HEK293 (cell line): ENCODE measurements at regions not wholly inside any gene's neighbourhood (a gene's known extent, or its start where the extent isn't known, plus 50 kb on each side); places are given as distances from the start of the nearest gene placed in this dataset.

Source experiments
- CTCF ChIA-PET: fragments of 350-600 bp; formaldehyde crosslinking; extraction: SDS; loops from one replicate; lab custom pipeline; 2021; ENCODE audit warnings: antibody characterized with exemption; lab: Yijun Ruan, JAX
- POLR2A ChIA-PET: fragments of 300-600 bp; formaldehyde crosslinking; extraction: SDS; loops from one replicate; lab custom pipeline; 2020; ENCODE audit warnings: antibody characterized with exemption, inconsistent platforms; lab: Yijun Ruan, JAX
- H3K27ac ChIP-seq: fragments of 200-500 bp; sonication (Bioruptor generic); 2 replicates; pipeline ENCODE4 v1.5.1; 2014; ENCODE audit warnings: low read depth, low read length, control low read depth, inconsistent platforms; ENCODE audit errors: extremely low read depth
- H3K36me3 ChIP-seq, 2 experiments: fragments of 200-500 bp in 1 of 2; sonication (Bioruptor generic) in 1 of 2; 1 replicate in 1 of 2; 2 replicates in 1 of 2; pipeline ENCODE4 v1.5.1; 2014 to 2017; ENCODE audit warnings: inconsistent platforms in 2 of 2, low read length in 2 of 2; ENCODE audit not compliant: control insufficient read depth in 2 of 2, insufficient read depth in 1 of 2
- H3K4me1 ChIP-seq: fragments of 200-500 bp; sonication (Bioruptor generic); 2 replicates; pipeline ENCODE4 v1.5.1; 2014; ENCODE audit warnings: mild to moderate bottlenecking, low read length, inconsistent platforms; ENCODE audit not compliant: control insufficient read depth, insufficient read depth
- H3K4me3 ChIP-seq: 2 replicates; pipeline ENCODE4 v1.5.1; 2011; ENCODE audit warnings: low read depth, mild to moderate bottlenecking, control low read depth, low read length, moderate library complexity
- H3K9me3 ChIP-seq: fragments of 200-500 bp; sonication (Bioruptor generic); 2 replicates; pipeline ENCODE4 v1.5.1; 2014; ENCODE audit warnings: low read depth, low read length, inconsistent platforms; ENCODE audit not compliant: control insufficient read depth, insufficient read depth
- GLI4 ChIP-seq: fragments of 450-650 bp; formaldehyde crosslinking; IDR thresholded peaks from 2 replicates; pipeline ENCODE4 v1.5.1; 2016; ENCODE audit warnings: missing biosample characterization, missing genetic modification characterization
- GLIS2 ChIP-seq: fragments of 450-650 bp; formaldehyde crosslinking; IDR thresholded peaks from 2 replicates; pipeline ENCODE4 v1.5.1; 2016; ENCODE audit warnings: missing biosample characterization, missing genetic modification characterization
- OVOL3 ChIP-seq: fragments of 450-650 bp; formaldehyde crosslinking; IDR thresholded peaks from 2 replicates; pipeline ENCODE4 v1.5.1; 2016; ENCODE audit warnings: missing biosample characterization, missing genetic modification characterization
- REPIN1 ChIP-seq: fragments of 450-650 bp; formaldehyde crosslinking; IDR thresholded peaks from 2 replicates; pipeline ENCODE4 v1.5.1; 2017; ENCODE audit warnings: missing biosample characterization, missing genetic modification characterization, low read depth
- WT1 ChIP-seq: fragments of 450-650 bp; formaldehyde crosslinking; IDR thresholded peaks from 2 replicates; pipeline ENCODE4 v1.5.1; 2016; ENCODE audit warnings: missing biosample characterization, missing genetic modification characterization
- ZNF274 ChIP-seq, 2 experiments: fragments of 200-500 bp in 1 of 2; fragments of 450-650 bp in 1 of 2; sonication (Bioruptor generic) in 1 of 2; formaldehyde crosslinking in 1 of 2; IDR thresholded peaks; 2 replicates each; pipeline versions ENCODE4 v1.5.1 to v1.6.1; 2014 to 2016; ENCODE audit warnings: borderline replicate concordance in 1 of 2, inconsistent platforms in 1 of 2, low read length in 1 of 2, missing biosample characterization in 1 of 2, missing genetic modification characterization in 1 of 2
- ZNF311 ChIP-seq: fragments of 450-650 bp; formaldehyde crosslinking; IDR thresholded peaks from 2 replicates; pipeline ENCODE4 v1.5.1; 2017; ENCODE audit warnings: missing biosample characterization, missing genetic modification characterization, borderline replicate concordance
- ZNF324 ChIP-seq: fragments of 450-650 bp; formaldehyde crosslinking; IDR thresholded peaks from 2 replicates; pipeline ENCODE4 v1.5.1; 2016; ENCODE audit warnings: missing biosample characterization, missing genetic modification characterization
- ZNF561 ChIP-seq: fragments of 450-650 bp; IDR thresholded peaks from 2 replicates; pipeline ENCODE4 v1.5.1; 2018; ENCODE audit warnings: missing biosample characterization, missing genetic modification characterization, borderline replicate concordance
- TF ChIP-seq, protein P1 (sequence below): fragments of 450-650 bp; formaldehyde crosslinking; IDR thresholded peaks from 2 replicates; pipeline ENCODE4 v1.5.1; 2016; ENCODE audit warnings: missing biosample characterization, missing genetic modification characterization, low read depth
- TF ChIP-seq, protein P2 (sequence below): fragments of 450-650 bp; formaldehyde crosslinking; IDR thresholded peaks from 2 replicates; pipeline ENCODE4 v1.5.1; 2016; ENCODE audit warnings: missing biosample characterization, missing genetic modification characterization, borderline replicate concordance
- TF ChIP-seq, protein P3 (sequence below): fragments of 450-650 bp; formaldehyde crosslinking; IDR thresholded peaks from 2 replicates; pipeline ENCODE4 v1.5.1; 2016; ENCODE audit warnings: missing biosample characterization, missing genetic modification characterization
- TF ChIP-seq, protein P4 (sequence below): fragments of 450-650 bp; IDR thresholded peaks from 2 replicates; pipeline ENCODE4 v1.5.1; 2018; ENCODE audit warnings: missing biosample characterization, mild to moderate bottlenecking, missing genetic modification characterization
- TF ChIP-seq, protein P5 (sequence below): fragments of 450-650 bp; formaldehyde crosslinking; IDR thresholded peaks from 2 replicates; pipeline ENCODE4 v1.5.1; 2016; ENCODE audit warnings: missing biosample characterization, missing genetic modification characterization, borderline replicate concordance
- TF ChIP-seq, protein P6 (sequence below): fragments of 450-650 bp; formaldehyde crosslinking; IDR thresholded peaks from 2 replicates; pipeline ENCODE4 v1.5.1; 2017; ENCODE audit warnings: missing biosample characterization, missing genetic modification characterization

DNA sequence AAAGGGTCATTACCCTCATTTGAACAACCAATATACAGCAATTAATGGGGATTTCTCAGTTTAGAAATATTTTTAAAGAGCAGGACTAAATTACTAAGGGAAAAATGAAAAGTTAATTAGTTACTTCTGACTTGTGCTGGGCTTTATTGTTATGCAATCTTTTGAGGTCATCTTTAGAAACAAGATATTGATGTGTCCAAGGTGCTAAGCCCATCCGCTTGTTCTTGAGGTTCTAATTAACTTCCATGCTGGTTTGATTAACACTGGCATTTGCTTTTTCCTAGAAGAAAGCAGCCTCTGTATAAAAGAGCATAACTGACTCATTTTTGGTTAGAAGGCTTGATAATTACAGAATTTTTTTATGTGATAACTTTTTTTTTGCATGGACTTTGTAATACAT is 256.5 kb upstream of the AGTR1 start:
- POLR2A ChIA-PET, result no interaction called here
- CTCF ChIA-PET, result no interaction called here

DNA sequence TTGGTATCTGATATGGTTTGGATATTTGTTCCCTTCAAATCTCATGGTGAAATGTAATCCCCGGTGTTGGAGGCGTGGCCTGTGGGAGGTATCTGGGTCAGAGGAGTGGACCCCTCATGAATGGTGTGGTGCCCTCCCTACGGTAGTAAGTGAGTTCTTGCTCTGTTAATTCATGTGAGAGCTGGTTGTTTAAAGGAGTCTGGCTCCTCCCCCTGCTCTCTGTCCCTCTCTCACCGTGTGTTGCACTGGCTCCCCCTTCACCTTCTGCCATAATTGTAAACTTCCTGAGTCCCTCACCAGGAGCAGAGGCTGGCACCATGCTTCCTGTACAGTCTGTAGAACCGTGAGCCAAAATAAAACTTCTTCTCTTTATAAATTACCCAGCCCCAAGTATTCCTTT is 246.9 kb upstream of the AGTR1 start:
- H3K4me3 ChIP-seq, result no peak overlapping the region
- no peak overlapping the region for H3K27ac ChIP-seq
- POLR2A ChIA-PET, result no interaction called here
- H3K36me3 ChIP-seq, result no peaks in the 10 kb centered on the region
- CTCF ChIA-PET, result no interaction called here
- H3K9me3 ChIP-seq, result no peaks in the 10 kb centered on the region
- no peaks in the 10 kb centered on the region for H3K4me1 ChIP-seq
- TF ChIP-seq ZNF324 (tag by site-specific recombination) (no peak), WT1 (tag by site-specific recombination) (no peak), ZNF561 (tag by site-specific recombination) (no peak), REPIN1 (no peak), OVOL3 (tag by site-specific recombination) (no peak), GLI4 (tag by site-specific recombination) (no peak), GLIS2 (no peak), ZNF311 (tag by site-specific recombination) (no peak)
- TF ChIP-seq, protein P1, sequence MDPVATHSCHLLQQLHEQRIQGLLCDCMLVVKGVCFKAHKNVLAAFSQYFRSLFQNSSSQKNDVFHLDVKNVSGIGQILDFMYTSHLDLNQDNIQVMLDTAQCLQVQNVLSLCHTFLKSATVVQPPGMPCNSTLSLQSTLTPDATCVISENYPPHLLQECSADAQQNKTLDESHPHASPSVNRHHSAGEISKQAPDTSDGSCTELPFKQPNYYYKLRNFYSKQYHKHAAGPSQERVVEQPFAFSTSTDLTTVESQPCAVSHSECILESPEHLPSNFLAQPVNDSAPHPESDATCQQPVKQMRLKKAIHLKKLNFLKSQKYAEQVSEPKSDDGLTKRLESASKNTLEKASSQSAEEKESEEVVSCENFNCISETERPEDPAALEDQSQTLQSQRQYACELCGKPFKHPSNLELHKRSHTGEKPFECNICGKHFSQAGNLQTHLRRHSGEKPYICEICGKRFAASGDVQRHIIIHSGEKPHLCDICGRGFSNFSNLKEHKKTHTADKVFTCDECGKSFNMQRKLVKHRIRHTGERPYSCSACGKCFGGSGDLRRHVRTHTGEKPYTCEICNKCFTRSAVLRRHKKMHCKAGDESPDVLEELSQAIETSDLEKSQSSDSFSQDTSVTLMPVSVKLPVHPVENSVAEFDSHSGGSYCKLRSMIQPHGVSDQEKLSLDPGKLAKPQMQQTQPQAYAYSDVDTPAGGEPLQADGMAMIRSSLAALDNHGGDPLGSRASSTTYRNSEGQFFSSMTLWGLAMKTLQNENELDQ (tag by site-specific recombination), result no peak
- TF ChIP-seq, protein P2, sequence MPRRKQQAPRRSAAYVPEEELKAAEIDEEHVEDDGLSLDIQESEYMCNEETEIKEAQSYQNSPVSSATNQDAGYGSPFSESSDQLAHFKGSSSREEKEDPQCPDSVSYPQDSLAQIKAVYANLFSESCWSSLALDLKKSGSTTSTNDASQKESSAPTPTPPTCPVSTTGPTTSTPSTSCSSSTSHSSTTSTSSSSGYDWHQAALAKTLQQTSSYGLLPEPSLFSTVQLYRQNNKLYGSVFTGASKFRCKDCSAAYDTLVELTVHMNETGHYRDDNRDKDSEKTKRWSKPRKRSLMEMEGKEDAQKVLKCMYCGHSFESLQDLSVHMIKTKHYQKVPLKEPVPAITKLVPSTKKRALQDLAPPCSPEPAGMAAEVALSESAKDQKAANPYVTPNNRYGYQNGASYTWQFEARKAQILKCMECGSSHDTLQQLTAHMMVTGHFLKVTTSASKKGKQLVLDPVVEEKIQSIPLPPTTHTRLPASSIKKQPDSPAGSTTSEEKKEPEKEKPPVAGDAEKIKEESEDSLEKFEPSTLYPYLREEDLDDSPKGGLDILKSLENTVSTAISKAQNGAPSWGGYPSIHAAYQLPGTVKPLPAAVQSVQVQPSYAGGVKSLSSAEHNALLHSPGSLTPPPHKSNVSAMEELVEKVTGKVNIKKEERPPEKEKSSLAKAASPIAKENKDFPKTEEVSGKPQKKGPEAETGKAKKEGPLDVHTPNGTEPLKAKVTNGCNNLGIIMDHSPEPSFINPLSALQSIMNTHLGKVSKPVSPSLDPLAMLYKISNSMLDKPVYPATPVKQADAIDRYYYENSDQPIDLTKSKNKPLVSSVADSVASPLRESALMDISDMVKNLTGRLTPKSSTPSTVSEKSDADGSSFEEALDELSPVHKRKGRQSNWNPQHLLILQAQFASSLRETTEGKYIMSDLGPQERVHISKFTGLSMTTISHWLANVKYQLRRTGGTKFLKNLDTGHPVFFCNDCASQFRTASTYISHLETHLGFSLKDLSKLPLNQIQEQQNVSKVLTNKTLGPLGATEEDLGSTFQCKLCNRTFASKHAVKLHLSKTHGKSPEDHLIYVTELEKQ, result no peak
- TF ChIP-seq, protein P3, sequence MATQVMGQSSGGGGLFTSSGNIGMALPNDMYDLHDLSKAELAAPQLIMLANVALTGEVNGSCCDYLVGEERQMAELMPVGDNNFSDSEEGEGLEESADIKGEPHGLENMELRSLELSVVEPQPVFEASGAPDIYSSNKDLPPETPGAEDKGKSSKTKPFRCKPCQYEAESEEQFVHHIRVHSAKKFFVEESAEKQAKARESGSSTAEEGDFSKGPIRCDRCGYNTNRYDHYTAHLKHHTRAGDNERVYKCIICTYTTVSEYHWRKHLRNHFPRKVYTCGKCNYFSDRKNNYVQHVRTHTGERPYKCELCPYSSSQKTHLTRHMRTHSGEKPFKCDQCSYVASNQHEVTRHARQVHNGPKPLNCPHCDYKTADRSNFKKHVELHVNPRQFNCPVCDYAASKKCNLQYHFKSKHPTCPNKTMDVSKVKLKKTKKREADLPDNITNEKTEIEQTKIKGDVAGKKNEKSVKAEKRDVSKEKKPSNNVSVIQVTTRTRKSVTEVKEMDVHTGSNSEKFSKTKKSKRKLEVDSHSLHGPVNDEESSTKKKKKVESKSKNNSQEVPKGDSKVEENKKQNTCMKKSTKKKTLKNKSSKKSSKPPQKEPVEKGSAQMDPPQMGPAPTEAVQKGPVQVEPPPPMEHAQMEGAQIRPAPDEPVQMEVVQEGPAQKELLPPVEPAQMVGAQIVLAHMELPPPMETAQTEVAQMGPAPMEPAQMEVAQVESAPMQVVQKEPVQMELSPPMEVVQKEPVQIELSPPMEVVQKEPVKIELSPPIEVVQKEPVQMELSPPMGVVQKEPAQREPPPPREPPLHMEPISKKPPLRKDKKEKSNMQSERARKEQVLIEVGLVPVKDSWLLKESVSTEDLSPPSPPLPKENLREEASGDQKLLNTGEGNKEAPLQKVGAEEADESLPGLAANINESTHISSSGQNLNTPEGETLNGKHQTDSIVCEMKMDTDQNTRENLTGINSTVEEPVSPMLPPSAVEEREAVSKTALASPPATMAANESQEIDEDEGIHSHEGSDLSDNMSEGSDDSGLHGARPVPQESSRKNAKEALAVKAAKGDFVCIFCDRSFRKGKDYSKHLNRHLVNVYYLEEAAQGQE (tag by site-specific recombination), result no peak
- TF ChIP-seq, protein P4, sequence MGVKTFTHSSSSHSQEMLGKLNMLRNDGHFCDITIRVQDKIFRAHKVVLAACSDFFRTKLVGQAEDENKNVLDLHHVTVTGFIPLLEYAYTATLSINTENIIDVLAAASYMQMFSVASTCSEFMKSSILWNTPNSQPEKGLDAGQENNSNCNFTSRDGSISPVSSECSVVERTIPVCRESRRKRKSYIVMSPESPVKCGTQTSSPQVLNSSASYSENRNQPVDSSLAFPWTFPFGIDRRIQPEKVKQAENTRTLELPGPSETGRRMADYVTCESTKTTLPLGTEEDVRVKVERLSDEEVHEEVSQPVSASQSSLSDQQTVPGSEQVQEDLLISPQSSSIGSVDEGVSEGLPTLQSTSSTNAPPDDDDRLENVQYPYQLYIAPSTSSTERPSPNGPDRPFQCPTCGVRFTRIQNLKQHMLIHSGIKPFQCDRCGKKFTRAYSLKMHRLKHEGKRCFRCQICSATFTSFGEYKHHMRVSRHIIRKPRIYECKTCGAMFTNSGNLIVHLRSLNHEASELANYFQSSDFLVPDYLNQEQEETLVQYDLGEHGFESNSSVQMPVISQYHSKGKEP (tag by site-specific recombination), result no peak
- TF ChIP-seq, protein P5, sequence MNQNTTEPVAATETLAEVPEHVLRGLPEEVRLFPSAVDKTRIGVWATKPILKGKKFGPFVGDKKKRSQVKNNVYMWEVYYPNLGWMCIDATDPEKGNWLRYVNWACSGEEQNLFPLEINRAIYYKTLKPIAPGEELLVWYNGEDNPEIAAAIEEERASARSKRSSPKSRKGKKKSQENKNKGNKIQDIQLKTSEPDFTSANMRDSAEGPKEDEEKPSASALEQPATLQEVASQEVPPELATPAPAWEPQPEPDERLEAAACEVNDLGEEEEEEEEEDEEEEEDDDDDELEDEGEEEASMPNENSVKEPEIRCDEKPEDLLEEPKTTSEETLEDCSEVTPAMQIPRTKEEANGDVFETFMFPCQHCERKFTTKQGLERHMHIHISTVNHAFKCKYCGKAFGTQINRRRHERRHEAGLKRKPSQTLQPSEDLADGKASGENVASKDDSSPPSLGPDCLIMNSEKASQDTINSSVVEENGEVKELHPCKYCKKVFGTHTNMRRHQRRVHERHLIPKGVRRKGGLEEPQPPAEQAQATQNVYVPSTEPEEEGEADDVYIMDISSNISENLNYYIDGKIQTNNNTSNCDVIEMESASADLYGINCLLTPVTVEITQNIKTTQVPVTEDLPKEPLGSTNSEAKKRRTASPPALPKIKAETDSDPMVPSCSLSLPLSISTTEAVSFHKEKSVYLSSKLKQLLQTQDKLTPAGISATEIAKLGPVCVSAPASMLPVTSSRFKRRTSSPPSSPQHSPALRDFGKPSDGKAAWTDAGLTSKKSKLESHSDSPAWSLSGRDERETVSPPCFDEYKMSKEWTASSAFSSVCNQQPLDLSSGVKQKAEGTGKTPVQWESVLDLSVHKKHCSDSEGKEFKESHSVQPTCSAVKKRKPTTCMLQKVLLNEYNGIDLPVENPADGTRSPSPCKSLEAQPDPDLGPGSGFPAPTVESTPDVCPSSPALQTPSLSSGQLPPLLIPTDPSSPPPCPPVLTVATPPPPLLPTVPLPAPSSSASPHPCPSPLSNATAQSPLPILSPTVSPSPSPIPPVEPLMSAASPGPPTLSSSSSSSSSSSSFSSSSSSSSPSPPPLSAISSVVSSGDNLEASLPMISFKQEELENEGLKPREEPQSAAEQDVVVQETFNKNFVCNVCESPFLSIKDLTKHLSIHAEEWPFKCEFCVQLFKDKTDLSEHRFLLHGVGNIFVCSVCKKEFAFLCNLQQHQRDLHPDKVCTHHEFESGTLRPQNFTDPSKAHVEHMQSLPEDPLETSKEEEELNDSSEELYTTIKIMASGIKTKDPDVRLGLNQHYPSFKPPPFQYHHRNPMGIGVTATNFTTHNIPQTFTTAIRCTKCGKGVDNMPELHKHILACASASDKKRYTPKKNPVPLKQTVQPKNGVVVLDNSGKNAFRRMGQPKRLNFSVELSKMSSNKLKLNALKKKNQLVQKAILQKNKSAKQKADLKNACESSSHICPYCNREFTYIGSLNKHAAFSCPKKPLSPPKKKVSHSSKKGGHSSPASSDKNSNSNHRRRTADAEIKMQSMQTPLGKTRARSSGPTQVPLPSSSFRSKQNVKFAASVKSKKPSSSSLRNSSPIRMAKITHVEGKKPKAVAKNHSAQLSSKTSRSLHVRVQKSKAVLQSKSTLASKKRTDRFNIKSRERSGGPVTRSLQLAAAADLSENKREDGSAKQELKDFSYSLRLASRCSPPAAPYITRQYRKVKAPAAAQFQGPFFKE (tag by site-specific recombination), result no peak

More for the DNA sequence above, 256.5 kb upstream of the AGTR1 start:
- no peak overlapping the region for H3K27ac ChIP-seq
- no peaks in the 10 kb centered on the region for H3K9me3 ChIP-seq
- TF ChIP-seq ZNF274 (IDR thresholded peaks at IDR 0.05; ENCODE audit: low read length) (no peak), ZNF274 (tag by site-specific recombination; IDR thresholded peaks at IDR 0.05; ENCODE audit: borderline replicate concordance) (no peak)
- TF ChIP-seq, protein P6, sequence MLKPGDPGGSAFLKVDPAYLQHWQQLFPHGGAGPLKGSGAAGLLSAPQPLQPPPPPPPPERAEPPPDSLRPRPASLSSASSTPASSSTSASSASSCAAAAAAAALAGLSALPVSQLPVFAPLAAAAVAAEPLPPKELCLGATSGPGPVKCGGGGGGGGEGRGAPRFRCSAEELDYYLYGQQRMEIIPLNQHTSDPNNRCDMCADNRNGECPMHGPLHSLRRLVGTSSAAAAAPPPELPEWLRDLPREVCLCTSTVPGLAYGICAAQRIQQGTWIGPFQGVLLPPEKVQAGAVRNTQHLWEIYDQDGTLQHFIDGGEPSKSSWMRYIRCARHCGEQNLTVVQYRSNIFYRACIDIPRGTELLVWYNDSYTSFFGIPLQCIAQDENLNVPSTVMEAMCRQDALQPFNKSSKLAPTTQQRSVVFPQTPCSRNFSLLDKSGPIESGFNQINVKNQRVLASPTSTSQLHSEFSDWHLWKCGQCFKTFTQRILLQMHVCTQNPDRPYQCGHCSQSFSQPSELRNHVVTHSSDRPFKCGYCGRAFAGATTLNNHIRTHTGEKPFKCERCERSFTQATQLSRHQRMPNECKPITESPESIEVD (tag by site-specific recombination), result no peak
- TF ChIP-seq, all 188 proteins: peak for 0
- H3K4me1 ChIP-seq, result no peaks in the 10 kb centered on the region
- no peaks in the 10 kb centered on the region for H3K36me3 ChIP-seq
- H3K4me3 ChIP-seq, result no peak overlapping the region
